Right lobe of liver (tissue), 4 donors: ENCODE measurements at regions not wholly inside any gene's neighbourhood (a gene's known extent, or its start where the extent isn't known, plus 50 kb on each side); places are given as distances from the start of the nearest gene placed in this dataset.

Source experiments
- CTCF ChIP-seq, 4 donors: fragments of 200-600 bp in 3 of 4; fragments of 450-650 bp in 1 of 4; IDR thresholded peaks; one replicate each; pipeline versions ENCODE4 v1.5.1 to v1.8.0; 2016 to 2022; ENCODE audit warnings: antibody characterized with exemption in 4 of 4, mild to moderate bottlenecking in 2 of 4
- POLR2A ChIP-seq: fragments of 450-650 bp; IDR thresholded peaks from one replicate; pipeline ENCODE4 v1.6.1; 2017; ENCODE audit warnings: antibody characterized with exemption, mild to moderate bottlenecking
- donor health status: DM: no; HTN: no; CAD: no.
- donor health status: DM: no; HTN: no; CAD: no.
- donor health status: DM: no; HTN: yes; CAD: no.

- TF ChIP-seq CTCF (IDR thresholded peaks at IDR 0.05) (peak; percentile 63 to 76 (median 70)), POLR2A (no peak)
Observed at GRCh38 chr7:106793015-106793975, 71.8 kb upstream of the PIK3CG start.
